Mesenteric fat pad (tissue), 1 donor: ENCODE measurements at regions not wholly inside any gene's neighbourhood (a gene's known extent, or its start where the extent isn't known, plus 50 kb on each side); places are given as distances from the start of the nearest gene placed in this dataset.

Experiments used
- DNase-seq: peaks from one replicate; pipeline ENCODE4 v3.0.0-alpha.2; 2020; ENCODE audit warnings: low spot score
- donor health status: DM: yes; HTN: yes; CAD: no.

DNA sequence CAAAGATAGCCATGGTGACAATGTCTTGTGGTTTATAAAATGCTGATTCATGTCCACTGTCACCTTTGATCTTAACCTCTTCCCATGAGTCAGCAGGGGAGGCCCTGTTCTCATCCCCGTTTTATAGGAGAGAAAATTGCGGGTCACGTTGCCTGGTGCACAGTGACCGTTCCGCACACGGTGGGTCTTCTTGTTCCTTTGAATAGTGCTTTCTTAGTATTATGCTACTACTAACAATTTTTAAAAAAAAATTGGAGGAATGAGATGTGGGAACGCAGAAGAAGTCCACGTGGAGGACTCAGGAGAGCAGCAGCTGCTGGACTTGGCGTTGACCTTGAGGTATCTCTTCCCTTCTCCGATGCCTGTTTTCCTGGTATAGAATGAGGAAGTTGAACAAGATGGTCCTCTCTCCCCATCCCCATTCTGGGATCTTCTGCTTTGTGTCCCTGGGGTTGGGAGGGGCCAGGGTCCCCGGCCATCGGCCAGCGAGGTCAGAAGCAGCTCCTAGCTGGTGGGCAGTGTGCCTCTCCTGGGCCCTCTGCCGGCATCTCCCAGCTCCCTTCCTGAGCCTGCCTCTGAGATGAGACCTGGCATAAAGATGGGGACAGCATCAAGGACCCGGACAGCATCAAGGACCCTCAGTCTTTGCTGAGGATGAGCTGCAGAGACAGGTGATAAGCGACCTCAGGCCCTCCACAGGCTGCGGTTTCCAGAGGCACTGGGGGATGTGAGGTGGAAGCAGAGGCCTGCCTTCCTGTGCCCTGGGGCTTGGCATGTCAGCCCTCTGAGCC, 143.9 kb downstream of the C9orf50 start:
- no peak for DNase-seq

DNA sequence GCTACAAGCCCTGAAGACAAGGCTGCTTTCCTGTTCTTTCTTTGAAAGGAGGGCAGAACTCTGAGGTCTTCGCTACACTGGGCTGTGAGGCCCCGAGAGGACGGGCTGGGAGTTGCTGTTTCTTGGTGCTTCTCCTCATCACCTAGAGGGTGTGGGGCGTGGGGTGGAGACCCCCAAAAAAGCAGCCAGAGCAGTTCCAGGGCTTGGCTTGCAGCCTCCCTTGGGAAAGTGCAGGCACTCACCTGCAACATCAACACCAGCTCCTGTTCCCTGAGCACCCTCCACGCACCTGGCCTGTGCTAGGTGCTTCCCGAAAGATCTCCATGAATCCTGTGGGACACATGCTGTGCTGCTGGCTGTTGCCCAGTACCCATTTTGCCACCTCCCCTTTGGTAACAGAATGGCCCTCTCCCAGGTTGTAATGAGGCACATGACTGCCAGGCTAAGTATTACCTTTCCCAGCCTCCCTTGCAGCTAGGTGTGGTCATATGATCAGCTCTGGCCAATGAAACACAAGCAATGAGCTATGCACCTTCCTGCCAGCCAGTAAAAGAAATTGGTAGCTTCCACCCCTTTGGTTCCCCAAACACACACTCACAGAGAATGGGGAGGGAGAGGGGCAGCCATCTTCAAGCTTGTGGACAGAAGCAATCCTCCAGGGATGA, 146.0 kb downstream of the C9orf50 start:
- DNase-seq = no peak

DNA sequence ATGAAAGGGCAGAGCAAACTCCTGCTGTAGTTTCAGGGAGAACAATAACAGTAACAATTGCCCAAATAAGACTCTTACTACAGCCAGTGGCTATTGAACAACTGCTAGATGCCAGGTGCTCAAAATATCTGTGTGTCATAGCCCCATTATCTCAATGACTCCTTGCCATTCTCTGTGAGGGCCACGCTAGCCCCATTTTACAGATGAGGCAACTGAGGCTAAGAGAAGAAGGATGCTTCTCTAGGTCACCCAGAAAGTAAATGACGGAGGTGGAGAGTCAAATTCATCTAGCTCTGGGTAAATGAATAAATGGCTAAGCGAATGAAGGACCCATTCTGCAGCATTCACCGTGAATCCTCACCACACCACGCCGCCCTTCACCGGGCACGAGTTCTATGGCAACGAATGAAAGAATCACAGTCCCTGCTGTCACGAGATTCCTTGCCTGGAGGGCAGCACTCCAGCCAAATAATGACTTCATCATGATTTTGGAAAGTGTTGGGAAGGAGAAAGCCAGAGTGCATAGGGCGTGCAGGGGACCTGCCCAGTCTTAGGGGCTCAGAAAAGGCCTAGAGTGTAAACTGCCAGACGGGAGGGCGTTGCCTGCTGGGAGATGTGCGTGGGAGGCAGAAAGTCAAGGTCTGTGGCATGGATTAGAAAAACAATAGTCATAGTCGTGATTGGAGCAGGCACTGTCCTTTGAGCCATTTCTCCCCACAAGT, 147.2 kb downstream of the C9orf50 start:
- no peak for DNase-seq

DNA sequence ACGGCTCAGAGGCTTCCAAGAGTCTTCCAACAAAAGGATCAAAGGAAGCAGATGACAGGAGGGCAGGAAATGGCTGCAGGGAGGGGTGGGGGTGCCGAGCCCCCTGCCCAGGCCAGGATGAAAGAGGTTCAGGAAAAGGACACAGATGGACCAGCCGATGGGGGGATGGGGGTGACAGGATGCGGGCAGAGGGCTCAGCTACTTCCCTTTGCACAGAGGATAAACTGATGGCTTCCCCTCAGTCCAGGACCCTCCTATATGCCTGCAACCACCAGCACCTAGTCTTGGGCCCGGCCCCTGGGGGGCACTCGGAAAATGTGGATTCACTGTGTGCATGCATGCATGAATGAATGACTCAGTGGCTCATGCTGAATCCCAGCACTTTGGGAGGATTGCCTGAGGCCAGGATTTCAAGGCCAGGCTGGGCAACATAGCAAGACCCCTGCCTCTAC, 148.2 kb downstream of the C9orf50 start:
- DNase-seq = no peak

DNA sequence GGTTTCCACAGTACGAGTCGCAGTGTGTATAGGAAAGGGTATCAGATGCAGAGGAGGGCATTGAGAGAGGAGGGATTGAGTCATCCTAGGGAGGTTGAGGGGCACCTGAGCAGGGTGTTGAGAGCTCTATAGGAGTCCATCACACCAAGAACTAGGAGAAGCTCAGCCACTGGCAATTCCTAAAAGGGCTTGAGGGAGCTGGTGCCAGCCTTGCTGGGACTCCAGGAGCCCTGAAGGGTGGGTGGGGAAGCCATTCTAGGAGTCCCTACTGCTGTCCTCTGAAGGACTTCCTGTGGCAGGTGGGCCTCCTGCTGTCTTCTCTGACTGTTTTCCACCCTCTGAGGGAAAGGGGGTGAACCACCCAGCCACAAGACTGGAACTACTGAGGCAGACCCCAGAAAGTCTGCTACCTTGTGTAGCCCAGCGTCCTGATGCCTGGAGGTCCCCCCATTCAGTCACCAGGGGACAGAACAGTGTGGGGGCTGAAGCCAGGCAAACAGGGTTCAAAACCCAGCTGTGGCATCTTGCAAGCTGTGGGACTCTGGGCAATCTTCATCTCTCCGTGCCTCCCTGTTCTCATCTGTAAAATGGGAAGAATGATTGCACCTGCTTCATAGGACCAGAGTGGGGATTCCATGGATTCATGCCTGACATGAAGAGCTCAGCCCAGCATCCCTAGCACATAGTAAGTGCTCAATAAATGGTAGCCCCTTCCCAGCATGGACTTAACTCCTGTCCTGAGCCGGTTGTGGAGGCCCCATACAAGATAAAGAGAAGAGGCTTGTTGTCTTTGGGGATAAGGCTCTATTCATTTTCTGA, 149.5 kb downstream of the C9orf50 start:
- no peak for DNase-seq

DNA sequence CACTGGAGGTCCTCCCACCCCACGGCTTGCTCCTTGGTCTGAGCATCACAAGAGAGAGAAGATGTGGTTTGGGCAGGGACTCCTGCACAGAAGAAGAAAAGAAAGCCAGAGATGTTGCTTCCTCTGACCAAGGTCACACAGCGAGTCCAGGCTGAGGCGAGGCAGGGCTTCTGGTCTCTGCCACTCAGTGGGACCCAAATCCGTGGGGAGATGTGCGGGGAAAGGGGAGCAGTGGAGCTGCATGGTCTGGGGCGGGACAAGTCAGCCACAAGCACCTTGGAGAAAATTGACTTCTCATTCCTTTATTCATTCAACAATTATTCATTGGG, 150.9 kb downstream of the C9orf50 start:
- no peak for DNase-seq

DNA sequence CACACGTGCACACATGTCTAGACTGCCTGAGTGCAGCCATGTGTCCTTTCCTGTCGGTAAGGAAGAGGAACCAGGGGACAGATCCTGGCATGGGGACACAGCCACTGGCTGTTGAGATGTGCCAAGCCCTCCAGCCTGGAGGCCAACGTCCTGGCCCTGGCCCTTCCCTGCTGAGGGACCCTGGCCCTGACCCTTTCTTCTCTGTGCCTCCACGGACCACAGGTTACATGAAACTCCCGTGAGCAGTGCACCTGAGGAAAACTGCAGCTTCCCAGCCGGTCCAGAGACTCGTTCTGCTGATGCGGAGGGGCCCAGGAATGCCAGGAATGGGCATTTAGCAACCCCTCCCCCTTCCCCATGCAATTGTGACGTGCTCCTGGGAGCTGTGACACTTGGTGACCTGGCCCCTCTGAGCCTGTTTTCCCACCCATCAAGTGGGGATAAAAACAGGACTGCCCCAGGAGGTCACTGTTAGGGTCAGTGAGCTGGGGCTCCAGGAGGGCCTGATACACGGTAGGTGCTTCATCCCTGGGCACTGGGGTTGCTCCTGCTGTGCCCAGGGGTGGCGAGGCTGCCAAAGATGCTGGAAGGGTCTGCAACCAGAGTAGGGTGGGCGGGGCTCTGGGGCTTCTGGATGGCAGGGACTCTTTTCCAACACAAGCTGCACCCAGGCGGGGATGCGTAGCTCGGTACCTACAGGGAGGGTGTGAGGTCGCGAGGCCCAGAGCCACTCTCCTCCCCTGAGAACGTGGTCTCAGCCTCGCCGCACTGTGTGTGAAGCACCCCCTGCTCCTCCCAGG, 151.5 kb downstream of the C9orf50 start:
- no peak for DNase-seq

DNA sequence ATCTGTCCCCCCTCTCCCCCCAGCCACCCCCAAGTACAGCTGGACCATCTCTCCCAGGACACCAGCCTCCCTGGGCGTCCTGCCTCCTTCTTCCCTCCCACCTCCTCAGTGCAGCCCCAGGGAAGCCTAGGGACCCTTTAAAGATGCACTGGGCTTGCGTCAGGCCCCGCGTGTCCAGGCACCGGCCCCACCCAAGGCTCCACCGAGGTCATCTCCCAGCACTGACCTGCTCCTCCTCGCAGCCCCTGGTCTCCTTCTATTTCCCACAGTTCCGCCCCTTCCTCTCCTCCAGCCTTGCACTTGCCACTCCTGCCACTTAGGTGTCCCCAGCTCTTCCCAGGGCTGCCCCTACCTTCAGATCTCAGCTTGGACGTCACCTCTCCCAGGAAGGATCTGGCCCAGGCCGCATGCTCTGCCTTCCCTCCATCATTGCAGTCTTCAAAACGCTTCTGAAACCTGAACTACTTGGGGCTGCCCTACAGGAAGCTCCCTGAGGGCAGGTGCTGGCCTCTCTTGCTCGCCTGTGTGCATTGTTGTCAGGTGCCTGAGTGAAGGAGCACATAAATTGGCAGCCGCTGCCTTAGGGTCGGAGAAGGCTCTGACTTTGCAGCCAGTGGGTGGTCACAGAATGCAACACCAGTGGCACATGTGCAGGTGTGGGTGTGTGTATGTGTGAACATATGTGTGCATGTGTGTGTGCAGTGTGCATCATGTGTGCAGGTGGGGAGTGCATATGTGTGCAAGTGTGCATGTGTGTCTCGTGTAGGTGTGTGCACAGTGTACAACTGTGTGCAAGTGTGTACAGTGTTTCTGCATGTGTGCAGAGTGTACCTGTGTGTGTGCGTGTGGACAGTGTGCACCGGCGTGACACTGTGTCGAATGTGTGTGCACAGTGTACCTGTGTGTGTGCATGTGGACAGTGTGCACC, 152.9 kb downstream of the C9orf50 start:
- DNase-seq = no peak

DNA sequence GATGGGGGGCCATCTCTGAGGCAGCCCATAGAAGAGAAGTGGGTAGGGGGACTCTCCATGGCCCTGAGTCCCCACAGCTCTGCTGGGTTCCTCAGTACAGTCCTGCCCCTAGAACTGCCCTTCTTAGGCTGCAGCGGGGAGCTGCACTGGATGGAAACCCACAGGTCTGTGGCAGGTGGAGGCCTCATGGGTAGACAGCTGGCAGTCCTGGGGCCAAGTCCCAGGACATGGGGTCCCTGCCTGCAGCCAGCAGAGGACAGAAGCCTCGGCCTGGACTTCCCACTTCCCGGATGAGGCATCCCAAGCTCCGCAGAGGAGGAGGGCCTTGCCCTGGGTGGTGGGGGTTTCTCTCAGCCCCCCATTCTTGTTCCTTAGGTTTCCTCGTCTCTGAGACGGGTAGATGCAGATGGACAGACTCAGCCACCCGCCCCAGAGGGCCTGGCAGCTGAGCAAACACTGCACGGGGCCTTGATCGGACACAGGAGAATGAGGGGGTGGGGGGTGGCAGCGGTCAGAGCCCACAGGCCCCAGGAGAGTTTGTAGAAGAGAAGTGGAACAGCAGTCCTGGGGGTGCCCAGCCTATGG, 153.8 kb downstream of the C9orf50 start:
- no peak for DNase-seq

DNA sequence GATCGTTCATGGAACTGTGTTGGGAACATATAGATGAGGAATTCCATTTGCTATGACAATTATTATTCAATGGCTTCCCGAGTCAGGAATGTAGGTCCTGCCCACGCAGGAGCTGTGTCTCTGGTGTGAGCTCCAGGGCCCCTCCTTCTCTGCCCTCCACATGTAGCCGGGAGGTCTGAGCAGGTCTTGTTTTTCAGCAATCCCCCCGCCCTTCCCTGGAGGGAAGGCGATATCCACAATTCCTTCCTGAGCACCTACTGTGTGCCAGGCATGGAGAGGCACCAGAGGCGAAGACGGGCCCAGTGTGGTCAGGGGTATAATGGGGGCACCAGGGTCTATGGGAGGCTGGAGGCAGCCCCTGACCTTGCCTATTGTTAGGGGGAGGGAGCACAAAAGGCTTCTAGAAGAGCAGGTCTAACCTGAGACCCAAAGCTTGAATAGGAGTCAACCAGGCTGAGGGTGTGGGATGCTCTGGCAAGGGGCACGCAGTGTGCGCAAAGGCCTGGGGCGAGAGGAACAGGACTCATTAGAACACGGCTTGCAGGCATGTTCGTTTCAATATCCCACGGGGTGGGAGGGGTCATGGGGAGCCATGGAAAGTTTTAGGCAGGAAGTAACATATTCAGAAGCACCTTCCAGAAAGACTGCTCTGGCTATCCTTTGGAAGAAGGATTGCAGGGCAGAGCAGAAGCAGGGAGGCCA, 154.9 kb downstream of the C9orf50 start:
- no peak for DNase-seq

DNA sequence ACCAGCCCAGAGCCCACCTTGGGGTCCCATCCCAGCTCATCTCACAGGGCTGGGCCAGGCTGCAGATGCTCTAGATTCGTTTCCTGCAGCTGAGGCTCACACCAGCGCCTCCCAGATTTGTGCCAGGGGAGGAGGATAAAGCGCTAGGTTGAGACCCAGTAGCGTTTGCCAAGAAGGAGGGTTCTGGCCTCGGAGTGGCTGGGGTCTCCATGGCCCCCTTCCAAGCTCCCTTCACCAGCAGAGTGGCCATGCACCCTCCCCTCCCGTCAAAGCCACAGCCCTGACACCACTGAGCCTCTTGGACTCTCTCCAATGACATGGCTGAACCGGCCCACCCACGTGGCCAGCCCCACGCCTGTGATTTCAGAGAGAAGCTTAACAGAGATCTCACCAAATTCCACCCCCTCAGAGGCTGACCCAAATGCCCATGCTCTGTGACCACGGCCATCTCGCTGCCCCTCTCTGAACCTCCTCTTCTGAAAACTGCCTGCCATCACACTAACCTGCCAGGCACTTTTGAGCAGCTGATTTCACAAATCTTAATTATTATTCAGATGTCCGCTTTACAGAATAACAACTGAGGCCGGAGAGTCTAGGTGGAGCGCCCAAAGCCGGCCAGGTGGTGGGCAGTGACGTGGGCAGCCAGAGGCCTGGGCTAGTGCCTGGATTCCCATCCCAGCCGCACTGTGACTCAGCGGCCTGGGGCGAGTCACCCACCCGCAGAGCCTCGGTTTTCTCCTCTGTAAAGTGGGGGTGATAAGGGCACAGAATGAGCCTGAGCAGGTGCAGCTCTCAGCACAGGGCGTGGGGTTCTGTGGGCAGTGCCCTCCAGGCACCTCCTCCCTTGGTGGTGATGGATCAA, 155.7 kb downstream of the C9orf50 start:
- DNase-seq = no peak

DNA sequence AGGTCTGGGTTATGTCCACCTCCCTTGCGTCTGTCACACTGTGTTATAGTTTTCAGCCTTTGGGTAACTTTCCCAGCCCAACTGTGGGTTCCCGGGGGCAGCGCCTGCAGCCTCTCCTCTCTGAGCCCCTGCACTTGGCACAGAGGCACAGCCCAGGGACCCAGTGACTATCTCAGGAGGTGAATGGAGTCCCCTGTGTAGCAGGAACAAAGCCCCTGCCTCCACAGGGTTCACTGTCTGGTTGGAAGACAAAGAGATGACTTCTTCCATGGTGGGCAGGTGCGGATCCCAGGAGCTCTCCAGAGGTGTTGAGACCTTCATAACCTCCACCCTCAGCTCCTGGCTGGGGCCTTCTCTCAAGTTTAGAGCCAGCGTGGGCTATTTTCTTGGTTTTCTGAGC, 156.9 kb downstream of the C9orf50 start:
- no peak for DNase-seq

DNA sequence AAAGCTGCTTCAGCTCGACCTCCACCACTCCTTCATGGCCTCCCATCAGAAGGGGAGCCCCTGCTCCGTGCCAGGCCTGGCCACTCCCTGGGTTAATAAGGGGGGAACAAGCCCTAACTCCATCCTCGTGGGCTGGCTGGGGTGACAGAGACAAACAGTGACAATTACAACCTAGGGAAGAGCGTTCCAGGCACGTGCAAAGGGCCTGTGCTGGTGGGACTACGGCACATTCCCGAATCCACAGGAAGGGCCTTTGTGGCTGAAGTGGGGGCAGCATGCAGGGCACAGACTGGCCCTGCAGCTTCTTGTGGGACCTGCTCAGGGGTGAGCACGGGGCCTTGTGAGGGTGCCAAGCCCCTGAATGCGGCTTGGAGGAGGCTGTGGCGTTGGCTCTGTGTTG, 157.4 kb downstream of the C9orf50 start:
- DNase-seq = no peak

DNA sequence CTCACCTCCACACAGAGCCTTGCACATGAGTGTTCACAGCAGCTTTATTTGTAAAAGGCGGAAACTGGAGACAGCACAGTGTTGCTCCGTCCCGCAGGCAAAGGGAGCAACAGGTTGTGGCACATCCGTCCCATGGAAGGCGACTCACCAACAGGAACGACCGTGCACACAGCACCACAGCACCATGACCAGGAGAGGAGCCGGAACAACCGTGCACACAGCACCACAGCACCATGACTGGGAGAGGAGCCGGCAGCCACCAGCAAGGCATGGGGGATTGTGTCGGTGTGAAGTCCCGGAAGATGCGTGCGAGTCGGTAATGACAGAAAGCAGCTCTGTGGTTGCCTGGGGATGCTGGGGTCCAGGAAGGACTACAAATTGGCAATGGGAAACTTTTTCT, 158.5 kb downstream of the C9orf50 start:
- DNase-seq = no peak

DNA sequence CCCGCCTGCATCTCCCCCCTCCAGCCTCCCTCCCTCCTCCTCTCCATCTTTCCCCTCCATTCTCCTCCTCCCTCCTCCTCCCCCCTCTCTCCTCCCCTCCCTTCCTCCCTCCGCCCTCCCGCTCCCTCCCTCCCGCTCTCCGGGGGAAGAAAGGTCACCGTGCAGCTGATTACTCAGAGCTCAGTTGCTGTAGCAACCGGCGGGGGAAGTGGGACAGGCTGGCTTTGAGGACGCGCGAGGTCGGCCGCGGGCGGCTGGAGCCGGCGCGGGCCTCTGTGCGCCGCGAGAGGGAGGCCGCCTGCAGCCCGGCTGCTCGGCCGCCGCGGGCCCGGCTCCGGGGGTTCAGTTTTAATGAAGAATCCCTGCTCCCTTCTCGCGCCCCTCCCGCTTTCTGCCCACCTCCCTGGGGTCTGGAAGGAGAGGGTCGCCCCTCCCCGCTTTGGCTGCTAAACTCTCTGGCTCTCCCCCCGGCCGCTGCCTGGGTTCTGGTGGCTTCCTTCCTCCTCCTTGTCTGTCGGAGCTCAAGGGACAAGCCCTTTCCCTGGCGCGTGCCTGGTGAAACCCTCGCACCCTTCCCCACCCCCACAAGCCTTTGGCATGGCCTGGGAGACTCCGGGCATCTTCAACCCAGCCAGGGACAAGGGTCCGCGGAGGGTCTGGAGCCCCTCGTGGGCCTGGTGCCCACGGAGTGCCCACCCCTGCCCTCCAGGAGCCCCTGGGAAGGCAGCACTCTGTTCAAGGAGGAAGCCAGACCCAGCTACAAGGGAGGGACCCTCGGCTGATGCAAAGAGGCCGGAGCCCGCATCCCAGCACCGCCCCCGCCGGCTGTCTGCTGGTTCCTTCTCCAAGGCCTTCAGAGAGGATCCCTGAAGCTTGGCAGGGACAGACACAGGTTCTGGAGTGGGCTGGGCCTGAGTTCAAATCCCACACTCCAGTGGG, 160.3 kb downstream of the C9orf50 start:
- DNase-seq = peak; percentile 97

DNA sequence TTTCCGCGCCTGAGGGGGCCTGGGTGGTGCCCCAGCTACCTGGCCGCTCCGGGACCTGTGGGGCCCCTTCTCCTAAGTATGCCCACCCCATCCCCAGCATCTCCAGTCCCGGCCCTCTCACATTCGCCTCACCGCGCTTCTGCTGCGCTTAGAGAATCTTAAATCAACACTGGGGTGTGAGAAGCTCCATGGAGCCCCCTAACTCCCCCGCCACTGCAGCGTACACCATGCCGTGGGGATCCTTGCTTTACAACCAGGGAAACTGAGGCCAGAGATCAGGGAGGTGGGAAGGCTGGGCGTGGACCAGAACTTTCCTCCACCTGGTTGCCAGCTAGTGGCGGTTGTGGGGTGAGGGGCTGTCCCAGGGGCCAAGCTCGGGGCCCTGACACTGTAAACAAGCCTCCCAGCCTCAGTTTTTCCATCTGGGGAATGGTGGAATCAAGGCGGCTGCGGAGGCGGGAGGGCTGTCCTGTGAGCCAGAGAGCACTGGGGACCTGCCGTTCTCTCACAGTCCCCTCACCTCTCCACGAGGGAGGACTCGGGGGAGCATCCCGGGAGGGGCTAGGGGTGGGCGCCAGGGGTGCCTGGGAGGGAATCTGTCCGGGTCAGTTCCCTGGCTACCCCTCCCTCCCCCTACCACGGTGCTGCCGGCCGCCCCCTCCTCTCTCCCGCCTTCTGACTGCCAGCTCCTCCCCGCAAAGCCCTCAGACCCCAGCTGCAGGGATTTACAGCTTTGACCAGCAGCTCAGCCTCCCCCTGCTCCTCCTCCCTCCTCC, 161.2 kb downstream of the C9orf50 start:
- DNase-seq = no peak
